ENCODE measurements at regions not wholly inside any gene's neighbourhood (a gene's known extent, or its start where the extent isn't known, plus 50 kb on each side); places are given as distances from the start of the nearest gene placed in this dataset.
"Not testable (repeated sequence)": the region's sequence is repeated elsewhere in the genome, so short reads cannot be mapped to it uniquely, and the experiment has no call there.

DNA sequence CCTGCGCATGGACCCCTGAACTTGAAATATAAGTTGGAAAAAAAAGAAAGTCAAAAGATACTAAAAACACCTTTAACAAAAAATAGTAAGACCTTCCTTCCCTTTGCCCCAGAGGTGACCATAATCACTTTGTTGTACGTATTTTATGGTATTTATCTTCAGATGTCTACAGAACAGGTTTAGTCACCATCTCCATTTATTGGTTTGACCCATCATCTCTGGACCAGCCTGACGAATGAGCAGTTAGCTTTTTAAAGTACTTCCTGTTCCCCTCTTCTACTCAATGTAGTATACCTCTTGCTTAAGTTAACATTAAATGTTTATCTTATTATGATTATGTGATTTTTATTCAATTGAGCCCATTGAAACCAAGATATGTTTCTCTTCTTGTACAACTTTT lies 64.7 kb upstream of the CREB3L1 start:
- Mint-ChIP-seq H3K4me1 (peaks cover 0 to 18% (median 5%) of the 10 kb centered on the region in 7 donors), H3K36me3 (peaks cover 0 to 4% (median 0%) of the 10 kb centered on the region in 5 donors), H3K27me3 (peaks cover 0 to 19% (median 13%) of the 10 kb centered on the region in 5 donors), H3K9me3 (peaks cover 0 to 2% (median 0%) of the 10 kb centered on the region in 11 donors), H3K27ac (no peak overlapping the region), H3K4me3 (no peak overlapping the region)
- intact Hi-C loops (cut with micrococcal nuclease) = no loop called here
- Histone ChIP-seq H3K4me1 (ENCODE audit: control insufficient read depth in 2 of 2, insufficient read depth in 2 of 2, low read length in 2 of 2) (no peaks in the 10 kb centered on the region), H3K4me3 (ENCODE audit: low read length) (no peak overlapping the region), H3K36me3 (ENCODE audit: control insufficient read depth in 2 of 3, insufficient read depth in 3 of 3, low read length in 3 of 3) (no peaks in the 10 kb centered on the region), H3K27ac (ENCODE audit: low read depth, low read length) (no peak overlapping the region), H3K27me3 (ENCODE audit: control insufficient read depth in 2 of 2, insufficient read depth in 2 of 2, low read length in 2 of 2) (no peaks in the 10 kb centered on the region), H3K9me3 (ENCODE audit: control insufficient read depth in 2 of 3, low read length in 3 of 3) (no peaks in the 10 kb centered on the region)
- DNase-seq (no peak), ATAC-seq (no peak)
- CTCF ChIA-PET = no interaction called here
- POLR2A ChIA-PET = interaction anchor here (0.6 kb wide), 1 partner anchor 230 kb away, joined by 3 read pairs; no protein-coding TSS in a partner anchor

- ATAC-seq = no peak
- no peak overlapping the region for H3K27ac ChIP-seq (ENCODE audit: low read depth, low read length)
- Mint-ChIP-seq H3K36me3 (peaks cover 0 to 3% (median 0%) of the 10 kb centered on the region in 5 donors), H3K9me3 (peaks cover 0 to 2% (median 0%) of the 10 kb centered on the region in 11 donors), H3K27me3 (peaks cover 0 to 11% (median 5%) of the 10 kb centered on the region in 5 donors), H3K4me1 (peaks cover 0 to 13% (median 5%) of the 10 kb centered on the region in 7 donors), H3K27ac (no peak overlapping the region), H3K4me3 (no peak overlapping the region)
- CTCF ChIA-PET = no interaction called here
- POLR2A ChIA-PET = no interaction called here
- DNase-seq = no peak
- H3K9me3 ChIP-seq (ENCODE audit: control insufficient read depth in 2 of 3, low read length in 3 of 3) = no peaks in the 10 kb centered on the region
- H3K36me3 ChIP-seq (ENCODE audit: control insufficient read depth in 2 of 3, insufficient read depth in 3 of 3, low read length in 3 of 3) = no peaks in the 10 kb centered on the region
- H3K4me1 ChIP-seq (ENCODE audit: control insufficient read depth in 2 of 2, insufficient read depth in 2 of 2, low read length in 2 of 2) = no peaks in the 10 kb centered on the region
- H3K27me3 ChIP-seq (ENCODE audit: control insufficient read depth in 2 of 2, insufficient read depth in 2 of 2, low read length in 2 of 2) = no peaks in the 10 kb centered on the region
- intact Hi-C loops (cut with micrococcal nuclease) = loop anchor here in 1 of 2 donors (2.0 kb wide), 1 partner anchor 76 kb away; no protein-coding TSS in a partner anchor
- H3K4me3 ChIP-seq (ENCODE audit: low read length) = no peak overlapping the region
These were observed 66.6 kb upstream of the CREB3L1 start for GRCh38 chr11:46210856-46211255.

DNA sequence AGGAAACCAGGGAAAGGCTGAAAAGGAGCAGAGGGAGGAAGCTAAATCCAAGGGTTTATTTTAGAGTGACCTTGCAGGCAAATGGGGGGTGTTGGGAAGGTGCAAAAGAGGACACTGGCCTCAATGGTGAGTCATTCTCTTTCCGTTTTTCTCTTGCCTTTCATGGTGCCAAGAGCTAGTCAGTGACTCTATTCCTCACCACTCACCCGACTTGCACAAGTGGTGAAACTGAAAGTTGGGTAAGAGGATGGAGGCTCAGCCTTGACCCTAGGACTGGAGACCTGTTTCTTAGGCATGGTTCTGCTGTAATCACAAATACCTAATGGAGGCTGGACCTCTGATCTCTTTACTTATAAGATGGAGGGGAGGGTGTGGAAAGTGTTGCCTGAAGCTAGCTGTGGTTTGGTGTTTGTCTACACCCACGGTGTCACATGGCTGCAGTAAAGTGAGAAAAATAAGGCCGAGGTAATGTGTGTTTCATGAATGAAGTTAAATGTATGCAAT lies 67.3 kb upstream of the CREB3L1 start:
- ChIA-PET POLR2A (no interaction called here), CTCF (interaction anchor here (0.7 kb wide), 1 partner anchor 1725 kb away, joined by 3 read pairs; no protein-coding TSS in a partner anchor)
- Mint-ChIP-seq H3K4me1 (peaks cover 0 to 13% (median 5%) of the 10 kb centered on the region in 7 donors), H3K36me3 (peaks cover 0 to 3% (median 0%) of the 10 kb centered on the region in 5 donors), H3K27me3 (peaks cover 0 to 10% (median 5%) of the 10 kb centered on the region in 5 donors), H3K27ac (no peak overlapping the region), H3K4me3 (no peak overlapping the region), H3K9me3 (peaks cover 0 to 2% (median 0%) of the 10 kb centered on the region in 11 donors)
- DNase-seq (no peak), ATAC-seq (peak; percentile 80)
- Histone ChIP-seq H3K36me3 (ENCODE audit: control insufficient read depth in 2 of 3, insufficient read depth in 3 of 3, low read length in 3 of 3) (no peaks in the 10 kb centered on the region), H3K27ac (ENCODE audit: low read depth, low read length) (no peak overlapping the region), H3K4me3 (ENCODE audit: low read length) (no peak overlapping the region), H3K4me1 (ENCODE audit: control insufficient read depth in 2 of 2, insufficient read depth in 2 of 2, low read length in 2 of 2) (no peaks in the 10 kb centered on the region), H3K27me3 (ENCODE audit: control insufficient read depth in 2 of 2, insufficient read depth in 2 of 2, low read length in 2 of 2) (no peaks in the 10 kb centered on the region), H3K9me3 (ENCODE audit: control insufficient read depth in 2 of 3, low read length in 3 of 3) (no peaks in the 10 kb centered on the region)
- intact Hi-C loops (cut with micrococcal nuclease) = loop anchor here in 1 of 2 donors (2.0 kb wide), 1 partner anchor 75 kb away; no protein-coding TSS in a partner anchor

DNA sequence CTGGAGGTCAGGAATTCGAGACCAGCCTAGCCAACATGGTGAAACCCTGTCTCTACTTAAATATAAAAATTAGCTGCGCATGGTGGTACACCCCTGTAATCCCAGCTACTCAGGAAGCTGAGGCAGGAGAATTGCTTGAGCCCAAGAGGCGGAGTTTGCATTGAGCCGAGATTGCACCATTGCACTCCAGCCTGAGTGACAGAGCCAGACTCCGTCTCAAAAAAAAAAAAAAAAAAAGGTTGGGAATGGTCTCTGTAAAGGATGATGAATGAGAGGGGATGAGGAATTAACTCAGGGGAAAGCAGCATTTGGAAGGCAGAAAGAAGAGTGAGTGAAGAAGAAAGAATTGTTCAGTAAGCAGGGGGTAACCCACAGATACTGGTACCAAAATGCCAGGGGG lies 67.8 kb upstream of the CREB3L1 start:
- H3K36me3 ChIP-seq (ENCODE audit: control insufficient read depth in 2 of 3, insufficient read depth in 3 of 3, low read length in 3 of 3); H3K9me3 Mint-ChIP-seq; H3K27me3 ChIP-seq (ENCODE audit: control insufficient read depth in 2 of 2, insufficient read depth in 2 of 2, low read length in 2 of 2); H3K4me3 ChIP-seq (ENCODE audit: low read length); H3K36me3 Mint-ChIP-seq; DNase-seq; H3K27ac ChIP-seq (ENCODE audit: low read depth, low read length); CTCF ChIA-PET; ATAC-seq; POLR2A ChIA-PET; H3K4me1 ChIP-seq (ENCODE audit: control insufficient read depth in 2 of 2, insufficient read depth in 2 of 2, low read length in 2 of 2); H3K9me3 ChIP-seq (ENCODE audit: control insufficient read depth in 2 of 3, low read length in 3 of 3); H3K4me3 Mint-ChIP-seq; H3K27ac Mint-ChIP-seq: not testable (repeated sequence)
- H3K4me1 Mint-ChIP-seq = peaks cover 0 to 13% (median 5%) of the 10 kb centered on the region in 7 donors
- intact Hi-C loops (cut with micrococcal nuclease) = loop anchor here in 1 of 2 donors (2.0 kb wide), 1 partner anchor 75 kb away; no protein-coding TSS in a partner anchor
- peaks cover 5 to 11% (median 7%) of the 10 kb centered on the region in 5 donors for H3K27me3 Mint-ChIP-seq

DNA sequence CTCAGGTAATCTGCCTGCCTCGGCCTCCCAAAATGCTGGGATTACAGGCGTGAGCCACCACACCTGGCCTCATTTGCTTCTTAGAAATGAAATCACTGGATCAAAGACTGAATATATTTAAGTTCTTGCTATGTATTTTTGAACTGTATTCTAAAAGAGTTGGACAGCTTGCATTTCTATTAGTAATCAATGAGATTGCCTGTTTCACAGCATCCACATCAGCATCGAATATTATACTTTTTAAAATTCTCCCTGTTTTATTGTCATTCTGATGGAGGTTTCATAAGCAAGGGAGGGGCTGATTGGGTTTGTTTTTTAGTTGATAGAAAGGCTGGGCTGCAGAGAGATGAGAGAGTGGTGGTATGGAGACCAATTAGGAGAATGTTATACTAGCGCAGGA lies 68.7 kb upstream of the CREB3L1 start:
- H3K9me3 Mint-ChIP-seq = peaks cover 0 to 2% (median 0%) of the 10 kb centered on the region in 11 donors
- H3K4me3 ChIP-seq (ENCODE audit: low read length) = no peak overlapping the region
- intact Hi-C loops (cut with micrococcal nuclease) = no loop called here
- H3K27me3 Mint-ChIP-seq = peaks cover 8 to 16% (median 13%) of the 10 kb centered on the region in 5 donors
- peaks cover 0 to 3% (median 0%) of the 10 kb centered on the region in 5 donors for H3K36me3 Mint-ChIP-seq
- H3K27ac ChIP-seq (ENCODE audit: low read depth, low read length) = no peak overlapping the region
- no peak for DNase-seq
- H3K27me3 ChIP-seq (ENCODE audit: control insufficient read depth in 2 of 2, insufficient read depth in 2 of 2, low read length in 2 of 2) = no peaks in the 10 kb centered on the region
- no peaks in the 10 kb centered on the region for H3K9me3 ChIP-seq (ENCODE audit: control insufficient read depth in 2 of 3, low read length in 3 of 3)
- no peaks in the 10 kb centered on the region for H3K4me1 ChIP-seq (ENCODE audit: control insufficient read depth in 2 of 2, insufficient read depth in 2 of 2, low read length in 2 of 2)
- H3K4me1 Mint-ChIP-seq = peaks cover 0 to 13% (median 5%) of the 10 kb centered on the region in 7 donors
- no peak for ATAC-seq
- no peaks in the 10 kb centered on the region for H3K36me3 ChIP-seq (ENCODE audit: control insufficient read depth in 2 of 3, insufficient read depth in 3 of 3, low read length in 3 of 3)
- H3K27ac Mint-ChIP-seq = no peak overlapping the region
- CTCF ChIA-PET = no interaction called here
- no peak overlapping the region for H3K4me3 Mint-ChIP-seq
- POLR2A ChIA-PET = no interaction called here

DNA sequence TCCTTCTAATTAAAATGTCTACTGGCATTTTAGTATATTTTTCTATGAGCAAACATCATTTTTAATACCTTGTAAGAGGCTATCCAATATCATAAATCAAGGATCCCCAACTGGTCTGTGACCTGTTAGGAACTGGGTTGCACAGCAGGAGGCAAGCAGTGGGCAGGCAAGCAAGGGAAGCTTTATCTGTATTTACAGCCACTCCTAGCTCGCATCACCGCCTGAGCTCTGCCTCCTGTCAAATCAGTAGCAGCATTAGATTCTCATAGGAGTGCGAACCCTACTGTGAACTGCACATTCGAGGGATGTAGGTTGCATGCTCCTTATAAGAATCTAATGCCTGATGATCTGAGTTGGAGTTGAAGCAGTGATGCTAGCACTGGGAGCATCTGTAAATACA lies 70.2 kb upstream of the CREB3L1 start:
- ATAC-seq = no peak
- POLR2A ChIA-PET = no interaction called here
- CTCF ChIA-PET = no interaction called here
- Histone ChIP-seq H3K4me3 (ENCODE audit: low read length) (no peak overlapping the region), H3K9me3 (ENCODE audit: control insufficient read depth in 2 of 3, low read length in 3 of 3) (no peaks in the 10 kb centered on the region), H3K27ac (ENCODE audit: low read depth, low read length) (no peak overlapping the region), H3K36me3 (ENCODE audit: control insufficient read depth in 2 of 3, insufficient read depth in 3 of 3, low read length in 3 of 3) (no peaks in the 10 kb centered on the region), H3K4me1 (ENCODE audit: control insufficient read depth in 2 of 2, insufficient read depth in 2 of 2, low read length in 2 of 2) (no peaks in the 10 kb centered on the region), H3K27me3 (ENCODE audit: control insufficient read depth in 2 of 2, insufficient read depth in 2 of 2, low read length in 2 of 2) (no peaks in the 10 kb centered on the region)
- no peak overlapping the region for H3K27ac Mint-ChIP-seq
- intact Hi-C loops (cut with micrococcal nuclease) = no loop called here
- DNase-seq = no peak
- no peak overlapping the region for H3K4me3 Mint-ChIP-seq
- peaks cover 0 to 13% (median 5%) of the 10 kb centered on the region in 7 donors for H3K4me1 Mint-ChIP-seq
- H3K36me3 Mint-ChIP-seq = peaks cover 0 to 3% (median 0%) of the 10 kb centered on the region in 5 donors
- H3K27me3 Mint-ChIP-seq = peaks cover 15 to 28% (median 24%) of the 10 kb centered on the region in 5 donors
- H3K9me3 Mint-ChIP-seq = peaks cover 0 to 2% (median 0%) of the 10 kb centered on the region in 11 donors

DNA sequence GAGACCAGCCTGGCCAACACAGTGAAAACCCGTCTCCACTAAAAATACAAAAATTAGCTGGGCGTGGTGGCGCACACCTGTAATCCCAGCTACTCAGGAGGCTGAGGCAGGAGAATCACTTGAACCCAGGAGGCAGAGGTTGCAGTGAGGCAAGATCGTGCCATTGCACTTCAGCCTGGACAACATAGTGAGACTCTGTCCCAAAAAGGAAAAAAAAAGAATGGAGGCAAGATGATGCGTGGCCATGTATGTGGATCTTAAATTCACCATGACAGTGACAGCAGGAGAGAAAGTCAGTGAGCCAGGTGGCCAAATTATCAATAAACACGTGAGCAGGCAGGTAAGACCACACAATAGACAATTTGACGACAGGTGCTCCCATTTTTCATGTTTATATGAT lies 73.0 kb upstream of the CREB3L1 start:
- H3K4me1 Mint-ChIP-seq; H3K36me3 ChIP-seq (ENCODE audit: control insufficient read depth in 2 of 3, insufficient read depth in 3 of 3, low read length in 3 of 3); DNase-seq; H3K36me3 Mint-ChIP-seq; H3K9me3 Mint-ChIP-seq; ATAC-seq; H3K27ac ChIP-seq (ENCODE audit: low read depth, low read length); H3K27ac Mint-ChIP-seq; POLR2A ChIA-PET; H3K9me3 ChIP-seq (ENCODE audit: control insufficient read depth in 2 of 3, low read length in 3 of 3); H3K4me3 Mint-ChIP-seq; intact Hi-C loops (cut with micrococcal nuclease); H3K27me3 ChIP-seq (ENCODE audit: control insufficient read depth in 2 of 2, insufficient read depth in 2 of 2, low read length in 2 of 2); H3K4me1 ChIP-seq (ENCODE audit: control insufficient read depth in 2 of 2, insufficient read depth in 2 of 2, low read length in 2 of 2); H3K4me3 ChIP-seq (ENCODE audit: low read length); CTCF ChIA-PET: not testable (repeated sequence)
- peaks cover 9 to 33% (median 30%) of the 10 kb centered on the region in 5 donors for H3K27me3 Mint-ChIP-seq

Data from naive thymus-derived CD4-positive, alpha-beta T cell (primary cell).